ENCODE measurements at regions not wholly inside any gene's neighbourhood (a gene's known extent, or its start where the extent isn't known, plus 50 kb on each side); places are given as distances from the start of the nearest gene placed in this dataset.

DNA sequence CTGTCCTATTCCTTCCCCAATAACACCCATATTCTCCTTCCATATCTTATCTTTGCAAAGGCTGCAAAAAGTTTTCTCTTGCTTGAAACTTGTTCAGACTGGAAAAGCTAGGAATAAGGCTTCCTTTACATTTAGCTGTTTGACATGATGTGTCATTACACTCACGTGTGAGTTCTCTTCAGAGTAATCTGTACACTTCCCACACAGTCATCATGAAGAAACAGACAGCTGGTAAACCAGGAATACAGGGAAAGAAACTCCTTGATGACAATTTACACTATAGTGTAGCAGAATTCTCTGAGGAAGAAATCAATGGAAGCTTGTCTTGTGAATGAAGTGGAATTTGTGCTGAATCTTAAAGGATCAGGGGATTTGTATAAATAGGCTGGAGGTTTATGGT lies 628.6 kb upstream of the CDH2 start:
- no TSS peak for BruUV-seq (replicated peaks)
- ATAC-seq (no peak), FAIRE-seq (no peak), DNase-seq (ENCODE audit: low spot score) (no peak)
- Histone ChIP-seq H4K20me1 (ENCODE audit: insufficient read depth, low read length) (no peaks in the 10 kb centered on the region), H3K27me3 (ENCODE audit: control insufficient read depth in 1 of 2, insufficient read depth in 2 of 2, low read length in 2 of 2) (no peaks in the 10 kb centered on the region), H2AFZ (ENCODE audit: low read length) (no peak overlapping the region), H3K4me1 (ENCODE audit: insufficient read depth, low read length) (no peaks in the 10 kb centered on the region), H3K9me3 (ENCODE audit: low read length) (peaks cover 6% of the 10 kb centered on the region; the same call in 1 of the 2 replicates), H3K79me2 (ENCODE audit: insufficient read depth, low read length) (no peaks in the 10 kb centered on the region), H3K4me3 (replicated peaks in 1 of 3; ENCODE audit: insufficient read depth in 1 of 3, low read depth in 2 of 3, low read length in 3 of 3) (no peak overlapping the region), H3K27ac (ENCODE audit: extremely low read length, insufficient read depth, low read length) (no peak overlapping the region), H3K4me2 (ENCODE audit: low read depth, low read length) (no peak overlapping the region), H3K36me3 (replicated peaks in 1 of 2; ENCODE audit: control insufficient read depth in 1 of 2, insufficient read depth in 2 of 2, low read length in 2 of 2) (no peaks in the 10 kb centered on the region), H3K9ac (ENCODE audit: insufficient read depth, low read depth, low read length) (no peak overlapping the region)
- in situ Hi-C loops (cut with HindIII; ENCODE audit: extremely low pct_ligation_motif_present, low pct_unique_long_range_greater_than_20kb) (no loop called here), intact Hi-C loops (cut with micrococcal nuclease; ENCODE audit: unreplicated experiment) (no loop called here)
- CTCF ChIA-PET (ENCODE audit: low intra/inter-chr PET ratio, low total read pairs) = no interaction called here
- WGBS (ENCODE audit: low lambda C conversion rate) = 0% methylated on average over 1 of the region's 1 CpG
- no peak for TF ChIP-seq NPAS2 (CRISPR knock-in tag; IDR thresholded peaks at IDR 0.05; ENCODE audit: borderline replicate concordance)
- no peak for TF ChIP-seq U2AF1 (optimal IDR thresholded peaks at IDR 0.05; ENCODE audit: low read depth, low read length)
- no peak for TF ChIP-seq FOXK1 (CRISPR knock-in tag; IDR thresholded peaks at IDR 0.05; ENCODE audit: borderline replicate concordance, low read depth)
- no peak for TF ChIP-seq ZNF550 (CRISPR knock-in tag; IDR thresholded peaks at IDR 0.05; ENCODE audit: borderline replicate concordance)
- no peak for TF ChIP-seq DNMT3B (CRISPR knock-in tag; conservative IDR thresholded peaks at IDR 0.05)
- TF ChIP-seq, protein P1, sequence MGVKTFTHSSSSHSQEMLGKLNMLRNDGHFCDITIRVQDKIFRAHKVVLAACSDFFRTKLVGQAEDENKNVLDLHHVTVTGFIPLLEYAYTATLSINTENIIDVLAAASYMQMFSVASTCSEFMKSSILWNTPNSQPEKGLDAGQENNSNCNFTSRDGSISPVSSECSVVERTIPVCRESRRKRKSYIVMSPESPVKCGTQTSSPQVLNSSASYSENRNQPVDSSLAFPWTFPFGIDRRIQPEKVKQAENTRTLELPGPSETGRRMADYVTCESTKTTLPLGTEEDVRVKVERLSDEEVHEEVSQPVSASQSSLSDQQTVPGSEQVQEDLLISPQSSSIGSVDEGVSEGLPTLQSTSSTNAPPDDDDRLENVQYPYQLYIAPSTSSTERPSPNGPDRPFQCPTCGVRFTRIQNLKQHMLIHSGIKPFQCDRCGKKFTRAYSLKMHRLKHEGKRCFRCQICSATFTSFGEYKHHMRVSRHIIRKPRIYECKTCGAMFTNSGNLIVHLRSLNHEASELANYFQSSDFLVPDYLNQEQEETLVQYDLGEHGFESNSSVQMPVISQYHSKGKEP (CRISPR knock-in tag; IDR thresholded peaks at IDR 0.05) = no peak
- TF ChIP-seq, protein P2, sequence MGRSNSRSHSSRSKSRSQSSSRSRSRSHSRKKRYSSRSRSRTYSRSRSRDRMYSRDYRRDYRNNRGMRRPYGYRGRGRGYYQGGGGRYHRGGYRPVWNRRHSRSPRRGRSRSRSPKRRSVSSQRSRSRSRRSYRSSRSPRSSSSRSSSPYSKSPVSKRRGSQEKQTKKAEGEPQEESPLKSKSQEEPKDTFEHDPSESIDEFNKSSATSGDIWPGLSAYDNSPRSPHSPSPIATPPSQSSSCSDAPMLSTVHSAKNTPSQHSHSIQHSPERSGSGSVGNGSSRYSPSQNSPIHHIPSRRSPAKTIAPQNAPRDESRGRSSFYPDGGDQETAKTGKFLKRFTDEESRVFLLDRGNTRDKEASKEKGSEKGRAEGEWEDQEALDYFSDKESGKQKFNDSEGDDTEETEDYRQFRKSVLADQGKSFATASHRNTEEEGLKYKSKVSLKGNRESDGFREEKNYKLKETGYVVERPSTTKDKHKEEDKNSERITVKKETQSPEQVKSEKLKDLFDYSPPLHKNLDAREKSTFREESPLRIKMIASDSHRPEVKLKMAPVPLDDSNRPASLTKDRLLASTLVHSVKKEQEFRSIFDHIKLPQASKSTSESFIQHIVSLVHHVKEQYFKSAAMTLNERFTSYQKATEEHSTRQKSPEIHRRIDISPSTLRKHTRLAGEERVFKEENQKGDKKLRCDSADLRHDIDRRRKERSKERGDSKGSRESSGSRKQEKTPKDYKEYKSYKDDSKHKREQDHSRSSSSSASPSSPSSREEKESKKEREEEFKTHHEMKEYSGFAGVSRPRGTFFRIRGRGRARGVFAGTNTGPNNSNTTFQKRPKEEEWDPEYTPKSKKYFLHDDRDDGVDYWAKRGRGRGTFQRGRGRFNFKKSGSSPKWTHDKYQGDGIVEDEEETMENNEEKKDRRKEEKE (IDR thresholded peaks at IDR 0.05) = no peak
- no peak for TF ChIP-seq DMAP1 (CRISPR knock-in tag; IDR thresholded peaks at IDR 0.05)
- no peak for TF ChIP-seq MED1 (CRISPR knock-in tag; IDR thresholded peaks at IDR 0.05)
- TF ChIP-seq, protein P3, sequence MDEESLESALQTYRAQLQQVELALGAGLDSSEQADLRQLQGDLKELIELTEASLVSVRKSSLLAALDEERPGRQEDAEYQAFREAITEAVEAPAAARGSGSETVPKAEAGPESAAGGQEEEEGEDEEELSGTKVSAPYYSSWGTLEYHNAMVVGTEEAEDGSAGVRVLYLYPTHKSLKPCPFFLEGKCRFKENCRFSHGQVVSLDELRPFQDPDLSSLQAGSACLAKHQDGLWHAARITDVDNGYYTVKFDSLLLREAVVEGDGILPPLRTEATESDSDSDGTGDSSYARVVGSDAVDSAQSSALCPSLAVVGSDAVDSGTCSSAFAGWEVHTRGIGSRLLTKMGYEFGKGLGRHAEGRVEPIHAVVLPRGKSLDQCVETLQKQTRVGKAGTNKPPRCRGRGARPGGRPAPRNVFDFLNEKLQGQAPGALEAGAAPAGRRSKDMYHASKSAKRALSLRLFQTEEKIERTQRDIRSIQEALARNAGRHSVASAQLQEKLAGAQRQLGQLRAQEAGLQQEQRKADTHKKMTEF (CRISPR knock-in tag; IDR thresholded peaks at IDR 0.05) = no peak
- no peak for TF ChIP-seq CEBPB (IDR thresholded peaks at IDR 0.05; ENCODE audit: borderline replicate concordance, low read depth, low read length)
- no peak for TF ChIP-seq ZNF501 (CRISPR knock-in tag; IDR thresholded peaks at IDR 0.05)
- POLR2A ChIA-PET = no interaction called here
